Inferior parietal cortex (tissue), 1 donor: ENCODE measurements at regions not wholly inside any gene's neighbourhood (a gene's known extent, or its start where the extent isn't known, plus 50 kb on each side); places are given as distances from the start of the nearest gene placed in this dataset.

Experiments used
- DNase-seq: peaks from one replicate; pipeline ENCODE4 v3.0.0-alpha.2; 2016; ENCODE audit errors: extremely low spot score

DNA sequence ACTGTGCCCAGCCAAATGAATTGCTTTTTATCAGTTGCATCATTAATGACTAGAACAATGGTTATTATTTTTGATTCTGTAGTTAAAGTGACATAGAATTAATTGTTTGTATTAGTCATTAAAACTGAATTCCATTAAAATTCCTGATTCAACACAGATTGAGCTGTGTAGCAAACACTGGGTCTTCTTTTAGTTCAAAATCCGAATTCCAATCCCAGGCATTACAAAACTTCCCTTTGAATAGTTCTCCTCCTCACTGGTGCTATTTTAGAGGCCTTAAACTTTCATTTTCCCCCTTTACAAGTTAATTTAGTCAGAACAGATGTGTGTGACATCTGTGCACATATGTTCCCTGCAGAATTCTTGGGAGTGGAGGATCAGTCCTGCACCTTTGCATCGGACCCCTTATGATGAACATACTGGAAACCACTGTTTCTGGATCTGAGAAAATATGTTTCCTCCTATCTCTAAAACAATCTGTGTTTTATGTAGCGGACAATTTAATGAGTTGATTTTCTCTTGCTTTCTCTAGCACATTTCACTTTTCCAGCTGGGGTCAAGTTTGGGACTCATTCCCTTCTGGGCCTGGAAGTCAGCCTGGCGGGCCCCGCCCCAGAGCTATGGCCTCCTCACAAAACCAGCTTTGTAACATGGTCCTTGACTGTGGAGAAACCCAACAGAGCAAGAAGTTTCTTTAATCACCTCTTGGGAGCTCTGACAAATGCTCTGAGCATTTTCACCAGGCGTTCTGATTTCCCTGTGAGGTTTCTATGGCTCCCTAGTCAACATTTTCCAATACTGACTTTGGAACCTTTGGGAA, 87.9 kb upstream of the MAMDC2 start:
- DNase-seq, result no peak

DNA sequence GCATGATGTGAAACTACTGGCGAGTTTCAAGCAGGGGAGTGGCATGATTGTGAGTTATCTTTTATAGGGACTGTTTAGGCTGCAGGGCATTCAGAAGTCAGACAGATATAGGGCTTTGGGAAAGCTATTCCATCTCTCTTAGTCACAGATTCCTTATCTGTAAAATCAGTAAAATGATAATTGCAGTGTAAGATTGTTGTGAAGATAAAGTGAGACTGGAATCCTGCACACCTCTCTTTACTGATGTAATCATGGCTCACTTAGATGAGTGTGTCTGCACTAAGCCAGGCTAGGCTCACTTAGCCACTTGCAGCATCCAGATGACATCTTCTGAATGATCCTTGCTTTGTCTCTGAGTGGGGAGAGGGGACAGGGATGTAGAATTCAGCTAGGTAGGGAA, 81.8 kb upstream of the MAMDC2 start:
- DNase-seq, result no peak

DNA sequence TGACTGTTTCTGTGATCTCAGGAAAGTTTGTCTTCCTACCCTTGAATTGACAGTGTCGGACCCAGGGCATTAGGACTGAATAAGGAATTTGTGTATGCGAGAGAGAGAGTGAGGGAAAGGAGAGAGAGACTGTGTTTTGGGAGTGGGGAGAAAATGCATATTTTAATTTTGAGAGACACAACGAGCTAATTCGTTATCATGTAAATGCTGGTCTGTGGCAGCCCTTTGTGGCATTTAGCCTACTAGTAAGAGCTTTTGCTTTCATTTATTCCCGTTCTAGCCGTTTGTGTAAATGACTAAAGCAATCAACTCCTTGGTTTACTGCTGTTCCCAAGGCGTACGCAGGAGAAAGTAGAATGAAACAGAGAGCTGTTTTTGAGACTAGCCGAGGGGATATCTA, 79.8 kb upstream of the MAMDC2 start:
- no peak for DNase-seq

DNA sequence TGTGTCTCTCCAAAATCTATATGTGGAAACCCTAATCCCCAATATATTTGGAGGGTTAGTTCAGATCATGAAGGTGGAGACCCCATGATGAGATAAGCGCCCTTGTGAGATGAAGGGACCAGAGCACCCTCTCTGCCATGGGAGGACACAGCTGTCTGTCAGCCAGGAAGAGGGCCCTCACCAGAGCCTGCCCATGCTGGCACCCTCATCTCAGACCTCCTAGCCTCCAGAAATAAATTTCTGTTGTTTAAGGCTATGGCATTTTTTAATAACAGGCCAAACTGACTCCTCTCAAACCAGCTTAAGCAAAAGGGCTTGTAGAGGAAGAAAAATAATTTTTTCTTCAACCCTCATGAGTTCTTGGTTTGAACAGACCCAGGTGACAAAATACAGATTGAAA, 79.2 kb upstream of the MAMDC2 start:
- DNase-seq, result no peak

DNA sequence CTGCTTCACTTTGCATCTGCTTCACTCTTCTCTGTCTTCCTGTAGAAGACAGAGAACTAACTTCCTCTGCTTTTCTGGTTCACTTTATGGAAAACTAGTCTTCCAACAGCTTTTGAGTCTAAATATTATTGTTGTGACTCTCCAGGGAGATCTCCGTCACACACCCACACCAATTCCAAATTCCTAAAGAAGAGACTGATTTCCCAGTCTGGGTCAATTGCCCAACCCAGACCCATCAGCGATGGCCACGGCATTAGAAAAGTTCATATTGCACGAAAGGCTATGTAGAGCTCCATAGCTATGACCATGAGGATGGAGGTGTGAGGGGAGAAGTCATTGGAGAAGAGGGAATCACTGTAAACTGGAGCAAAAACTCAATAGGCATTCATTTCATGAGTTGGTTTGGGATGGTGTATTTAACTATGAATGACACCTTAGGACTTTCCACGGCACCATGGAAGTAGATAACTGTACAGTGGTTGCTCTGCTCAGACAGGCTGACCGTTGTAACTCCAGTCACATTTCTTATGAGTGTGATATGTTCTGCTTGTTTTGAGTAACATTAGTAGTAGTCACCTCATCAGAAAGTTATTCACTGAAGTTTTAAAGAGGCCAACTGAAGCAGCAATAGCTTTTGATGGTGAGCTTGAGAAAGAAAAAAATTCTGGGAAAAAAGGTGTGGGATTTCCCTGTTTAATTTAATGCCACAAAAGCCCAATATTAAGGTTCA, 78.1 kb upstream of the MAMDC2 start:
- DNase-seq, result no peak

DNA sequence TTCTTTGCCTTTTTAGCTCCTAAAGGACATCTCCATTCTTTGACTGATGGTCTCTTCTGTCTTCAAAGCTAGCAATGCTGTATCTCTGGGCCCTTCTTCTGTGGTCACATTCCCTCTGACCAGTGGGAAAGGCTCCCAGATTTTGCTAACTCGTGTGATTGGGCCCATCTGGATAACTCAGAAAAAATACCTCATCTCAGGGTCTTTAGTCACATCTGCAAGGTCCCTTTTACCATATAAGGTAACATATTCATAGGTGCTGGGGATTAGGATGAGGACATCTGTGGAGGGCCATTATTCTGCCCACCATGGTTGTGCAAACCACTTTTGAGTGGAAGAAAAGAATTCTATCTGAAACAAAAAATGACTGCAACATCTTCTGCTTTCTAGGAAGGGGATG, 76.3 kb upstream of the MAMDC2 start:
- DNase-seq, result no peak

DNA sequence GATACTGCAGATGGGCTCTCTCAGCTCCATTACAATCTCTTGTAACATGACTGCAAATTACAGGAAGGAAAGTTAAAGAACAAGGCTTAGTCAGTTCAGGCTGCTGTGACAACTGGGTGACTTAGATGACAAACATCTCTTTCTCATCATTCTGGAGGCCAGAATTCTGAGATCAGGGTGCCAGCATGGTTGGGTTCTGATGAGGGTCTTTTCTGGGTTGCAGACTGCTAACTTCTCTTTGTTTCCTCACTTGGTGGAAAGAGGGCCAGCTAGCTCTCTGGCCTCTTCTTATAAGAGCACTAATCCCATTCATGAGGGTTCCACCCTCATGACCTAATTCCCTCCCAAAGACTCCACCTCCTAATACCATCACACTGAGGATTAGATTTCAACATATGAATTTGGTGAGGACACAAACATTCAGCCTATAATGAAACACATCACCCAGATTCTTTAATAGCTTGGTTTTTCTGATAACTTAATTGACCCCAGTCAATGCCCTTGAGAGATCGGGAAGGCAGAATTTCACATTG, 73.6 kb upstream of the MAMDC2 start:
- DNase-seq, result no peak

DNA sequence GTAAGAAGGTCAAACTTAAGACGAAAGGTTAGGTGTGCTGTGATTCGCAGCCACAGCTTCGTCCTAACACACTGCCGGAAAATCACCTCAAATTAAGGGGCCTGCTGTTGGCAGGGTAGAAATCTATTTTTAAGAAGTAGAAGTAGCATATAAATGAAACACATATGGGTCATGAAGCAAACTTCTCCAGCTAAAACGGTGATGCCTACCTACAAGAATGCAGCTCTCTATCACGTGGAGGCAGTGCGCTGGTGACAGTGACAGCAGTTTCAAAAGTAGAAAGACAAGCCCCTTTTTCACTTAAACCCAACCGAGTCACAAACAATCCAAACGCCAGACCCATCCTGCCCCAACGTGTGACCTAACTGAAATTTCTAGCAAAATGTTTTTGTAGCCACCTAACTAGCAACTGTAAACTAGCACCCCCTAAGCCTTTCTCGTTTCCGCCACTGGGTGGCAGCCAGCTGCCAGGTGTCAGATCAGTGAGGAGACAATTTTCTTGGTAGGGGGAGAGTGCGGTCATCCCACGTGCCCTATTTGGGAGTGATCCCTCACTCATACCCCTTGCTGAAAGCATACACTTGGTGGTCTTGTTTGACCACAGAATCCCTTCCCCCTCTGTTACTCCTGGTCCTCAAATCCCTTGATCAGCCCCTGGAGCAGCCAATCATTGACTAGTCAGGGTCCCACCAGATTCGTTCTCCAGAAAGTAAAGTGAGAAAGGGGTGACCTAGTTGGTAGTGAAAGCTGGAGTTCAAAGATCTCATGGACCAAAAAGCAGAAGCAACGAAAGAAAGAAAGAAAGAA, 71.8 kb upstream of the MAMDC2 start:
- peak; percentile 80 for DNase-seq

DNA sequence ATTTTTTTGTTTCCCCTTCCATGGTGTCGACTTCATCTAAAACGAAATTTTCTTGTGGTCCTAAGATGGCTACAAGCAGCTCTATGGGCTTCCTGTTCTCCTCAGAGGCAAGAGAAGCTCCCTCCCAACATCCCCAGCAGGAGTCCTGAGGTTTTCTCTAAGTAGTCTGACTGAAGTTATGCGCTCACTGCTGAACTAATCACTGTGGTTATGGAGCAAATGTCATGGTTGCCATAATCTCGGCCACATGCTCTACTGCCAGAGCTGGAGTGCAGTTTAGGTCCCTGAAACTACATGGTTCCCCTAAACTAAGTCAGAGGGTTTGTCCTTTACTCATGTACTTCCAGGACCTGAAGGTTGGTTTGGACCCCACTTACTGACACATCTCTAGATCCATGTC, 68.0 kb upstream of the MAMDC2 start:
- no peak for DNase-seq

DNA sequence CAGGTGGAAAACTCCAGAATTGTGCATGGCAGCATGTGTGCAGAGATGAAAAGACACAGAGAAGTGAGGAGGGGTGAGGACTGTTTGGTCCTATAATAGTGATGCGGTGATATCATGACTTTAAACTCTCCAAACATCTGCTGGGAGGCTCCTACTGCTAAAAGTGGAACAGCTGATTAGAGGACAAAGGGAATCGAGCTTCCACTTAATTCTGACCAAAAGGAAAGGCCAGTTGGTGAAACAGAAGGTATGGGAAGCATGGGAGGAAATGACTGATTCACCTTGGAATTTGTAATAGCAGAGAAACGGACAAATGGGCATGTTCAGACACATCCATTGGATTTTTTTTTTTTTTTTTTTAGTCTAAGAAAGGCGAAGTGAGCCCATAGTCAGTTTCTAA, 67.5 kb upstream of the MAMDC2 start:
- DNase-seq, result no peak

DNA sequence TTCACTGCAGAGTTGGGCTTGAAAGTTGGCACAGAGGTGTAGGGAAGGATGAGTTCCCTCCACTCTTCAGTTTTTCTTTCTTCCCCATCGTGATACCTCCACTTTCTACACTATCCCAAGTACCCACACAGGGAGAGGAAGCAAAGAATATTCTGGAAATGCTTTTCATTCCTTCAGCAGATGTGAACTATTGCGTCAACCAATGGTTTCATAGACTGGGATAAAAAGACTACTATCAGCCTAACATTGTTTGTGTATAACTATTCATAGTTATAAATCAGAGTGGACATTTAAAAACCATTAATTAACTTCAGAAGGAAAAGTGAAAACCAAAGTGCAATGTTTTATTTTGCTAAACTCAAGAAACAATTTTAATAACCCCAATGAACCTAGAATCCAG, 63.6 kb upstream of the MAMDC2 start:
- no peak for DNase-seq

DNA sequence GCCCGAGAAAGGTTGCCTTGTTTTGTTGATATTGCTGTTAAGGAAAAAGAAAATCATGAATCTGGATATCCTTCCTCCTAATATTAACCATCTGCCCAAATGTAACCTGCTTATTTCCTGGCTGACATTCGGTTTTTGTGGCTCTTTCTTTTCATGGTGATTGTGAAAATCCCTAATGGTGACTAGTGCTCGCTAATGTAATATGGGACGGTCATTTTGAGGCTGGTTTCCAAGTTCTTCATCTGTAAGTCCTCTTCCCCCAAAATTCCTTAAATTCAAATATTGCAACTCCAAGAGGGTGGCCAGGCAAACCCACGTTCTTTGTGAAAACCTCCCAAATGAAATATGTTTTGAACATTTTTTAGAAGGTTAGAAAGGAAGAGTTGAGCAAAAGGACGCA, 63.1 kb upstream of the MAMDC2 start:
- DNase-seq, result no peak

DNA sequence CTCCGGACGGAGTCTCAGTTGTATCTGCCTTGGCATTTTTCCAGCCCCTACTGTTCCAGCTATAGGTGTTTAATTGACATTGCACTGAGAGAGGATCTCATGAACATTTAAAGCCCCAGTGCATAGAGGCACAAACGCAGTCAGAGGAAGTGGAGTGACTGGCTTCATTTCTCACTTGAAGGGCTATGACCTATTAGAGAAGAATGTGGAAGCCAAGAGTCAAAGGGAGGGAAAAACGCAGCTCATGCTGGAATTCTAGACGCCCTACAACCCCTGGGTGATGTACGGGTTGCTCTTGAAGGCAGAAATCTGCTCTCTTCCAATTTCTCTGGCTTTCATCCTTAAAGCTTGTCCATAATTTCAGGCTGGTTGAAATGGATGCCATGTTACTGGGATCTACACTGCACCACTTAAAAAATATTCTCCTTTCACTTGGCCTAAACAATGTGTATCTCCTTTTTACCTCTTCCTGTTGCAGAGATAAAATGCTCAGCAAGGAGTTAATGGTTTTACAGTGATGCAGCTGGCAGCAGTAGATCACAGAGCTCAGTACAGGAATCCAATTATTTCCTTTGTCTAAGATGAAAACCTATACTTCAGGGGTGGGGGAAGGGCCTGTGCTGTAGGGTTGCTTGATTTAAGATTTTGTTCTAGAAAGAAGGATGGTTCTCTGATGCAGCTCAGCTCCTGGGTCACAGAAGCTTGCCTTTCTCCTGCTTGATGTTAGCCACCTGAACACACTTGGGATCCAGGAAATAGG, 61.8 kb upstream of the MAMDC2 start:
- DNase-seq, result no peak

DNA sequence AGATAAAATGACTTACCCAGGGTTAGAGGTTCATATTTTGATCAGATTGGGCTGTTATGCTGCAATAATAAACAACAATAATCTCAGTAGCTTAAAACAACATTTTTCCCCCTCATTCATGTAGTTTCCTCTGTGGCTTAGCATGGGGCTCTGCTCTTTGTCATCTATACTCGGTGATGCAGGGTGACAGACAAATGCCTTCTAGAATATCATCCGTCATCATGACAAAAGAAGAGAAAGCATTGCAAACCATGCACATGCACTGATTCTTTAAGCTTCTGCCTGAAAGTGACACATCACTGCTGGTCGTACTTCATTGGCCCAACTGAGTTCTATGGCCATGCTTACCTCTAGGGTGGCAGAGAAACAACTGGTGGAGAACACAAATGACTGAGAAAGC, 58.8 kb upstream of the MAMDC2 start:
- no peak for DNase-seq

DNA sequence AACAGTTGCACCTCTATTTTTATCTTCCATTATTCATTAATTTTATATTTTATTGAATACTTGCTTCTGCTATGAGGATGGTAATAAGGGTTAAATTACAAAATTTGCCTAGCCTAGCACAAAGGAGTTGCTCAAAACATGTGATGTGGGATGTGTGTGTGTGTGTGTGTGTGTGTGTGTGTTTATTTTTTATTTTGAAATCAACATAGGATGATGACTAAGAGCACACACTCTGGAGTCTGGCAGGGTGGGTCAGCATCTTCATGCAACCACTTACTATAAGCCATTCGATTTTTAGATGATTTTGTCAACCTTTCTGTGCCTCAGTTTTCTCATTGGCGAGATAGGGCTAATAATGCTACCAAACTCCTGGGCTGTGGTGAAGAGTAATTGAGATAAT, 57.7 kb upstream of the MAMDC2 start:
- no peak for DNase-seq

DNA sequence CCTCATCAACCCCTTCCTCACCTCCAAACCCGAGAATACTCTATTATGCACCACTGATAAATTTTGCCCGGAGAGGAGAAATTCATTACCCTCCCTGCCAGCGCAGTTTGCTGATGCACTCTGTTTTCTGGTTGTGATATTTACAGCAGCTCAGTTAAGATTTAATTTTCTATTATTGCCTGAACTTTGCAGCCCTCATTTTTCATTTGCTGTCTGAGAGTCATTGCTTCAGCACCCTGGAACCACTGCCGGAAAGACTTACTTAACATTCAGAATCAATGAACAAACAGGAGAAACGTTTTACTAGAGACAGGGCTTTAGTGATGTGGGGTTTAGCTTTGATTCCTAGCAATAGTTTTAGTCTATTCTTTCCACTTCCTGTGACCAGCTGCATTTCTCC, 56.7 kb upstream of the MAMDC2 start:
- no peak for DNase-seq

DNA sequence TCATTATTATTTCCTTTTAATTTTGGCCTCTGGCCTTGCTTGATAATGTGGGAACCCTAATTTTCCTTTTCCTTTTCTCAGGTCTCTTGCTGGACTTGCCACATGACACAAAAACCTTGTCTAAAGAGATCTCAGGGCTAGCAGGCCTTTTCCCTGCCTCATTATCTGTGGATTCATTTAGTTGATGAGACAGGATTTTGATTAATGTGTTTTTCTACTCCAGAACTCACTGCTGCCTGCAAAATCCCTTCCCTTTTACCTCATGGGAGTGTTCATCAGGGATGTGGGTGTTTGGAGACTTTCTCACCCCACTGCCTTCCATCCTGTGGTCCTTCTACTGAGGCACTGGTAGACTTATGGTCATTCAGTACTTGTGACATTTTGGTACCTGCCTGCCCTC, 56.2 kb upstream of the MAMDC2 start:
- DNase-seq, result no peak

DNA sequence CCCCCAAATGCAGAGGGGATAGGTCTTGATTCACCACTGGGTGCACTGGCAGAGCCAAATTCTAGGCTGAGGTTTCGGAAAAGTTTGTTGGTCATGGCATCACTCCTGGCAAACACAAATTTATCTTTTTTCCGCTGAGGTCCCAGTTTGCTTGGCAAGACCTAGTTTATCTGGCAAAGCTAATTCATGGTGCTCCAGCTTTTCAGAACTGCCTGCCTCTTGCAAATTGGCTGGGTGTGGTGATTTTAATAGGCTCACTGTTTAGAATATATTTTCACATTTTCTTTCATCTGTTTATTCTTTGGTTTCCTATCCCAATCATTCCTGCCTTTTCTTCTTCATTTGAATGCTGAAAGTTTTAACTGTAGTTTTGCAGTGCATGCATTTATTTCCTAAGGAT, 50.5 kb upstream of the MAMDC2 start:
- DNase-seq, result no peak
